ENCODE measurements at regions not wholly inside any gene's neighbourhood (a gene's known extent, or its start where the extent isn't known, plus 50 kb on each side); places are given as distances from the start of the nearest gene placed in this dataset.
"Not testable (repeated sequence)": the region's sequence is repeated elsewhere in the genome, so short reads cannot be mapped to it uniquely, and the experiment has no call there.

DNA sequence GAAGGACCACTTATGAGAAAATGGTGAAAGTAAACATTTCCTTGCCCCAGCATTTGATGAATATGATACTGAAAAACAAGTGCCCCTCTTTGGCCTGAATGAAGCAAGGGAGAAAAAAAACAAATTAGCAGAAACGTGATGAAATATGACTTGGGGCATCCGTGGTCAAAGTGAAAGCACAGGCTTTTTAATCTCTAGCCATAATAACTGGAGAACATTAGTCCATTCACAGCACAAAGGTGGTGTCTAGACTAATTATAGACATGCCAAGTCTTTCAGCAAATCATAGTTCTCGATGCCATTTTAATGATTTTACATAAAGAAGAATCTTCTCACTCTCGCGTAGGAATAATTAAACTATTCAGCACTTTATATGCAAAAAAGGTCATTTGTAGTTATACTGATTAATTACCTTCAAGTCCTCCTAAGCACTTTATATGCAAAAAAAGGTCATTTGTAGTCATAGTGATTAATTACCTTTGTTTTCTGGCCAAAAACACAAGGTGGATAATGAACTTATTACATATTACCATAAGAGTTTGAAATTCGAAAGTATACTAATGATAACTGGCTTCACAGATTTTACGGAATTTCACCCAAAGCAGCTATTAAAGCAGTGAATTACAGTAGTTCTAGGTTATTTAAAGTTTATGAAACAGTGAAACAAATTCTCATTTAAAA, 121.6 kb downstream of the ZNF22 start:
- DNase-seq, result not testable (repeated sequence)

DNA sequence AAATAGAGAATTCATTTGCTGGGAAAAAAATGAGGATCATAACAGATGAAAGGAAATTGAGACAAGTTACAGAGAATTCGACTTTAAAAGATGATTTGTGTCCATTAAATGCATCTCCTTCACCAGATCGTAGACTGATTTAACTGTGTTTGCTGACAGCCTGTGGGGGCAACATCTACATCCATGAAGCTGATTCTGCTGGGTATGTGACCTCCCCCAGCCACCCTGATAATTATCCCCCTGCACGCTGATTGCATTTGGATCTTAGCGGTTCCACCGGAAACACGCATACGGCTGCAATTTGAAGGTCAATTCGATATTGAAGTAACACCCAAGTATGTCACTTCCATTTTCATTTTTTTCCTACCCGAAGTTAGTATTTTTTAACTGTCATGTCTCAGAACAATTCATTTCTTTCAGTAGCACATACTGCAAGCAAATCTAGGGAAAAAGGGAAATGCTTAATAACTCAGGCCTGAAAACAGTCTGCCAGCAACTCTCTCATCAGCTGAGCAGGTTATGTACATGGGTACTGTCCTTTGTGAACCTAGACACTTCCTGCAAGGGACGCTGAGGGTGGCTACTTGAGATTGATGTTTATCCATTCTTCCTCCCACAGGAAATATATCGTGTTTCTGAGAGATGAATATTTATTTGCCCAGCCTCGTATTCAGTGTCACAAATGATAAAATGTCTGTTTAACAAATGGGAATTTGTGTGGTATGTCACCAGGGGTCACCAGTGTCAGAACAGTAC, 134.9 kb downstream of the ZNF22 start:
- no peak for DNase-seq

- DNase-seq, result no peak
Observed at GRCh38 chr10:45136256-45136655, 135.5 kb downstream of the ZNF22 start.

- no peak for DNase-seq
Observed at GRCh38 chr10:45144326-45145070, 143.8 kb downstream of the ZNF22 start.

DNA sequence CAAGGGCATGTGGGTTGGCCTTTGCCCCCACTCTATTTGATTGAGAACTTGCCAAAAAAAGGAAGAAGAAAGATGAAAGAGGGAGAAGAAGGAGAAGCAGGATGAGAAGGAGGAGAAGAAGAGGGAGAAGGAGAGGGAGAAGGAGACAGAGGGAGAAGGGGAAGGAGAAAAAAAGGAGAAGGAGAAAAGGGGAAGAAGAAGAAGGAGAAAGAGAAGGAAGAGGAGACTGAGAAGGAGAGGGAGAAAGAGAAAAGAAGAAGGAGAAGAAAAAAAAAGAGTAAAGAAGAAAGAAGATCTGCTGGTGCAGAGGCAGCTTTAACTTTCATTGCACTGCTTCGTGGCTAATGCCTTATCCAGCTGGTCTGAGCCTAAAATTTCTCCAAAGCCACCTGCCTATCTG, 144.4 kb downstream of the ZNF22 start:
- not testable (repeated sequence) for DNase-seq

GRCh38 chr10:45147000-45147399, 146.3 kb downstream of the ZNF22 start:
- DNase-seq, result no peak

GRCh38 chr10:45150997-45151396, 150.3 kb downstream of the ZNF22 start:
- no peak for DNase-seq

- no peak for DNase-seq
Observed at GRCh38 chr10:45151467-45152214, 150.9 kb downstream of the ZNF22 start.

- no peak for DNase-seq
Observed at GRCh38 chr10:45152726-45153125, 152.0 kb downstream of the ZNF22 start.

DNA sequence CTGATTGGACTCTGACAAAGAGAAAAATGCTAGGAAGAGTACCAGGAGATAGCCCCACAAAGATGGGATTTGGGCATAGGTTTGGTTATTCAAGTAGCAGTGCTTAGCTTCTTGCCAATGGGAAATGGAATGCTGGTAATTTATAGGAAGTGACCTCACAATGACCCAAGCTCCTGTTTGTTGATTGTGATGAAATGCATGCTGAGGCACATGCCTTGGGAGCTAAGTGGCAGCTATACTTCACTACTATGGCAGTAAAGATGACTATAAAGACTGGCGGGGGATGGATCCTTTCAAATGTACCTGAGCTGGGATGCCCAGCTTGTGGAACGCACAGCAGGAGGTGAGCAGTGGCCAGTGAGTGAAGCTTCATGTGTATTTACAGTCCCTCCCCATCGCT, 153.8 kb downstream of the ZNF22 start:
- no peak for DNase-seq

GRCh38 chr10:45155784-45156183, 155.1 kb downstream of the ZNF22 start:
- DNase-seq, result no peak

DNA sequence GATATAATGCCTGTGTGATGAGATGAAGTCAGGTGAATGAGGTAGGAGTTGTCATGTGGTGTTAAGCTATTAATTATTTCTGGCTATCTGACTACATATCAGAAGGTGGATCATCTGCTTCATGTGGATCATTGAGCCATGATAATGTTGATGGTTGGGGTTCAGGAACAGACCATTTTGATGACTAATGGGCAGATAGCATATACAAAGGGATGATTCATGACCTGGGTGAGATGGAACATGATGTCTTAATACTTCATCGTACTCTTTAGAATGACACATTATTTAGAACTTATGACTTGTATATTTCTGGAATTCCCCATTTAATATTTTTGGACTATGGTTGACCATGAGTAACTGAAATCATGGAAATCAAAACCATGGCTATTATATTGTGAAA, 155.1 kb downstream of the OR13A1 start:
- DNase-seq, result no peak

DNA sequence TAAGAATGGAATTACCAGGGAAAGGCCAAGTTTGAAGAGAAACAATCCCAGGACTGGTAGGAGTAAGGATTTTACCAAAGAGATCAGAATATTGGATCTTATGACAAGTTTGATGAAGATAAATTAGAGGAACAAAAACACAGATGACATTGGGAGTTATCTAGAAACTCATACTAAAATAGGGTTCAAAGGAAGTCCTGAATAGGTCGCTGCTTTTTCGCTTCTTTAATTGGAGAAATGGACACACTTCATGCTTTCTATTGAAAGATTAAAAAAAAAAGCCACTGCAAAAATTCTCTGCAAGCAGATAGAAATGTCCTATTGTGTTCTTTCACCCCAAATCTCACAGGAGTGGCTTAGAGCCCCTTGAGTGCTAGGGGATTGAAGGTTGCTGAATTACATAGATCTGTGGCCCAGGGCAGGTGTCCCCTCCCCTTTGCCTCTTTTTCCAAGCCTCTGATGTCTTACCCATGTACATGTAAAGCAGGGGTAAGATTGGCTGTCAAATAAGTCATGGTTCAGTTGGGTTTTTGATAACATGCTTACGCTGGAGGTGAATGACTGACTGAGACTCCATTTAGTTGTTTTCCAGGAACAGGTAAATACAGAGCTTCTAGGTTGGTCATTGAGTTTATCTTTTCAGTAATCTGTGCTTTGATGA, 152.0 kb downstream of the OR13A1 start:
- no peak for DNase-seq

DNA sequence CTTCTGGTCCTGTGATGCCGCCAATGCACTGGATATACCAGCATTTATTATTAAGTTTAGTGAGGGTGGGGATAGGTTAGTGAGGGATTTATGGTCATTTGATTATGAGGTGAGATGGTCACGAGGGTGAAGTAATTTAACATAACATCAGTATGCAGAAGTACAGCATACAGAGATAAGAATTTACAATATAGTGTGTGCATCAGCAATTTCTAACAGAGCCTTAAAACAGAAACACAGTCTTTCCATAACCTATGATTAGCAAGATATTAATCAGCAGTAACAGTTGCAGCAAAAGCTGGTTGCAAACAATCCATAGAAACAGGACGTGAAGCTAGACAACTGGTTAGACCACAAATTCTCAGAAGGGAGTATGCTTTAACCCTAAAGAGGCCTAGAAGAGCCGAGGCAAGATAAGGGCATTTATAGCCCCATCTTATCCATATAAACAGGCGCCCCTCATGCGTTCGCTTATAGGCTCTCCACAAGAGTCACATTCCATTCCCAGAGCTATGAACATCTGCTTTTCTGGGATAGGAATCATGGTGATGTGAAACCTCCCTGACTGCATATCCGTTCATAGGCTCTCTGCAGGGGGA, 139.8 kb downstream of the OR13A1 start:
- DNase-seq, result not testable (repeated sequence)

- peak; percentile 59 for DNase-seq
Observed at GRCh38 chr10:45179691-45180090, 135.7 kb downstream of the OR13A1 start.

GRCh38 chr10:45180507-45180906, 134.9 kb downstream of the OR13A1 start:
- DNase-seq, result no peak

DNA sequence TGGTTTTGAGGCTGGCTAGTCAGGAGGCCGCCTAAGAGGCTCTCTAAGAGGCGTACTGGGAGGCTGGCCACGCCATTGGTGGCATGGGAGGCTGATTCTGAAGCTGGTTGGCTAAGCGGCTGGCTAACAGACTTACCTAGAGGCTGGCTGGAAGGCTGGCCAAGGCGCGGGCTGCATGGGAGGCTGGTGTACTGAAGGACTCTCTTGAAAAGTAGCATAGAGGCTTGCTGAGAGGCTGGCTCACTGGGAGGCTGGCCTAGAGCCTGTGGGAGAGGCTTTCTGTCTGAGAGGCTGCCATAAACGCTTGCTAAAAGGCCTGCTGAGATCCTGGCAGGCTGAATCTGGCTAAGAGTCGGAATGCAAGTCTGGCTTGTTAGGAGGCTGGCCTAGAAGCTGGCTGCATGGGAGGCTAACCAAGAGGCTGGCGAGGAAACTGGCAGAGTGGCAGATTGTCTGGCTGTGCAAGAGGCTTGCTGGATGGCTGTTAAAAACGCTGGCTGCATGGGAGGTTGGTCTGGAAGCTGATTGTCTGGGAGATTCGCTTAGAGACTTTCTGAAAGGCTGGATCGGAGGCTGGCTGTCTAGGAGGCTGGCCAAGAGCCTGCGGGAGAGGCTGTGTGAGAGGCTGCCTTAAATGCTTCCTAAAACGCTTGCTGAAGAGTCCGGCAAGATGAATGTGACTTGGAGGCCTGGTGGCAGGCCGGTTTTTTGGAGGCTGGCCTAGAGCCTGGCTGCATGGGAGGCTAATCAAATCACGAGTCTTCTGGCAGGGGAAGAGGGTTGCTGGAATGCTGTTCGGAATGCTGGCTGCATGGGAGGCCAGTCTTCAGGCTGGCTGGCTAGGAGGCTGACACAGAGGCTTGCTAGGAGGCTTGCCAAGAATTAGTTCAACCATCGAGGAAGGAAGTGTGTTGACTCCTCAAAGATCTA, 134.2 kb downstream of the OR13A1 start:
- peak; percentile 39 for DNase-seq

- DNase-seq, result no peak
Observed at GRCh38 chr10:45183174-45183573, 132.2 kb downstream of the OR13A1 start.

- DNase-seq, result no peak
Observed at GRCh38 chr10:45197816-45198485, 117.5 kb downstream of the OR13A1 start.

GRCh38 chr10:45198486-45199204, 116.8 kb downstream of the OR13A1 start:
- no peak for DNase-seq
